RCC 7860 (cell line): ENCODE measurements at regions not wholly inside any gene's neighbourhood (a gene's known extent, or its start where the extent isn't known, plus 50 kb on each side); places are given as distances from the start of the nearest gene placed in this dataset.
"Not testable (repeated sequence)": the region's sequence is repeated elsewhere in the genome, so short reads cannot be mapped to it uniquely, and the experiment has no call there.

Experiments used
- DNase-seq: peaks from one replicate; pipeline ENCODE4 v3.0.0-alpha.2; 2015; ENCODE audit warnings: low spot score
- FAIRE-seq: peaks from 2 replicates; lab custom pipeline; 2012; peaks lifted over from hg19 to GRCh38; lab: Jason Lieb, UNC

GRCh38 chrX:122982521-122982920 is 201.6 kb upstream of the GRIA3 start:
- DNase-seq (no peak), FAIRE-seq (no peak)

DNA sequence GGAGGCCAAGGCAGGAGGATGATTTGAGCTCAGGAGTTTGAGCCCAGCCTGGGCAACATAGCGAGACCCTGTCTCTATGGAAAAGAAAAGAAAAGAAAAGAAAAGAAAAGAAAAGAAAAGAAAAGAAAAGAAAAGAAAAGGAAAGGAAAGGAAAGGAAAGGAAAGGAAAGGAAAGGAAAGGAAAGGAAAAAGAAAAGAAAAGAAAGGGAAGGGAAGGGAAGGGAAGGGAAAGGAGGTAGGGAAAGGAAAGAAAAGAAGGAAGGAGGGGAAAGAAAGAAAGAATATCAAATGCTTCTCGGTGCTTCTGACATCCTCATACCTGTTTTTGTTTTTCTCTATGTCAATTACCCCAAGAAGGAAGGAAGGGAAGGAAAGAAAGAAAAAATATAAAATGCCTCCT is 181.2 kb upstream of the GRIA3 start:
- not testable (repeated sequence) for FAIRE-seq, DNase-seq

- FAIRE-seq (no peak), DNase-seq (no peak)
These were observed 170.9 kb upstream of the GRIA3 start for GRCh38 chrX:123013141-123013540.

DNA sequence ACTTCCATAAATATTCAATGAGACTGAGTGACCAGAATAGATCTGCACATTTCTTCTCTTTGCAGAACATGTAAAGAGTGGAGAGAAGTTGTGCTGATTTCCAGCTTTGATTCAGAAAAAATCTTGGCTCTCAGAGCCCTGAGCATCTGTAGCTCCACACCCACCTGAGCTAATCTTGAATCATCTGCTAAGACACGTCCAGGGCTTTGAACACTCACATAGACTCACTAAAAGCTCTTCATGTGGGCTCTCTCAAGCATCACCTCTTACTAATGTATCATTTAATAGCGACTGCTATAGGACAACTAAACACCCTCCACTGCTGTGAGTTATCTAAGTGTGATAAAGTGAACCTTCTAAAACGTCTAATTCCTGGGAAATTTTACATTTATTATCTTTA is 147.7 kb upstream of the GRIA3 start:
- FAIRE-seq: no peak
- DNase-seq: no peak

- no peak for FAIRE-seq
- no peak for DNase-seq
These were observed 134.9 kb upstream of the GRIA3 start for GRCh38 chrX:123049071-123049625.

DNA sequence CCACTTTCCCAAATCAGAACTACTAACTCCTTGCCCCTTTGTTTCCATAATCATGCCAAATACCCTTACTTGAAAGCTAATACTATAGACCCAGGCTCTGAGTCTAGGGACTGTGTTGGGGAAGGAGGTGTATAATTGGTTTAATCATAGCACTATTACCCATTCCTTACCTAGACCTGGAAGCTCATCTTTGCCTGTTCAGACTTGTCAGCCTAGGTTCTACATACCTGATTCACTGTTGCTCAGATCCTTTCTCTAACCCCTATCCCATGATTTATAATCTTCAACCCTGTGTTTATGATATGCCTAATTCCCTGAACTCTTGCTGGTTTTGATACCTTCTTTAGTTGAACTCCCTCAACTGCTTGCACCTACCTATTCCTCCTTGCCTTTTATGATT is 123.1 kb upstream of the GRIA3 start:
- DNase-seq: no peak

GRCh38 chrX:123064053-123064452 is 120.0 kb upstream of the GRIA3 start:
- DNase-seq (no peak), FAIRE-seq (no peak)

More for the DNA sequence above, 123.1 kb upstream of the GRIA3 start:
- FAIRE-seq: no peak

- DNase-seq (no peak), FAIRE-seq (no peak)
These were observed 111.2 kb upstream of the GRIA3 start for GRCh38 chrX:123072686-123073385.

GRCh38 chrX:123075947-123076561 is 108.0 kb upstream of the GRIA3 start:
- DNase-seq (no peak), FAIRE-seq (no peak)

GRCh38 chrX:123077631-123078030 is 106.4 kb upstream of the GRIA3 start:
- no peak for FAIRE-seq
- no peak for DNase-seq

DNA sequence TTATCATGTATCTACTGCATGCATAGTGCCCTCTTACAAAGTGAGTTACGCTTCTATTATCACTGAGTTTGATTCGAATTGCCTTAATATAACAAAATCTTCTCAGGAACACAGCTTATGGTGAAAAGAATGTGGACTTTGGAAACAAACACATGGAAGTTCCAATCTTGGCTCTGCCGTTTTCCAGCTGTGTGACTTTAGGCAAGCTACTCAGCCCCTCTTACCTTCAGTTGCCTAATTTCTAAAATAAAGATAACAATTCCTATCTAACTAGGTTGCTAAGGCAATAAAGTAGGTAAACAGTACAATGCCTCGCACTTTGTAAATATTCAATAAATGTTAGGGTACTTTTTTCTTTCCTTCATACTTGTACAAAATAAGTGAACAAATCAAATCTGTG is 104.0 kb upstream of the GRIA3 start:
- DNase-seq (no peak), FAIRE-seq (no peak)

DNA sequence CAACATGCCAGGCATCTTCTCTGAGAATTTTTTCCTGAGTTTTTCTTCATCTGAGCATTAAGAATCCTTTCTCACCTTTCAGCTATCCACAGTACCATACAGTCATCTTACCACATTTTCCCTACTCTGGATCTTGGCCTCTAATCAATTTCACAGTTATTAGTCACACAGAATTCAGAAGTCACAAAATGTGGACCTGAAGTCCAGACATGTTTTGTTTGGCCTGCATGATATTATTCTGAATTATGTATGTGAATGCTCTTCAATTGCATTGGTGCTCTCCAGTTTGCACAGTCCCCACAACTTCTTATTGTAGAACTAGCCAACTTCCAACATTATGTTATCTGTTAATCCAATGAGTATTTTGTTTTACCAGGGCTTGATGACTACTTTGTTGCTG is 102.3 kb upstream of the GRIA3 start:
- FAIRE-seq (no peak), DNase-seq (no peak)

DNA sequence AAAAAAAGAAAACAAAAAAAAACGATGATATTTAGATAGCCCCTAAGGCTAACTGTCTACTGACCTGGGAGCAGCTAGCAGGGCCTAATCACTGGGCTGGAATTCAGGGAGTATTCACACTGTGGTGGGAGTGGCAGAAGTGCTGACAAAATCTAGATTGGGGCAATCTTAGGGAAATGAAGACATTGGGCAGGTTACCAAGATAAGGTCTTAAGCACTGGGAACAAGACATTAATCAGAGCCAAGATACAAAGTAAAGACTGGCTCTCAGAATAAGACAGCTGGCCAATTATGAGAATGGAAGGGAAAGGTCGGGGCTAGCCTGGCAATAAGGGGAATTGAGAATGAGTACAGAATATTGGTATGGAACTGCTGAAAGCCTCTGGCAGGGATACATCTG is 100.2 kb upstream of the GRIA3 start:
- FAIRE-seq (no peak), DNase-seq (no peak)

DNA sequence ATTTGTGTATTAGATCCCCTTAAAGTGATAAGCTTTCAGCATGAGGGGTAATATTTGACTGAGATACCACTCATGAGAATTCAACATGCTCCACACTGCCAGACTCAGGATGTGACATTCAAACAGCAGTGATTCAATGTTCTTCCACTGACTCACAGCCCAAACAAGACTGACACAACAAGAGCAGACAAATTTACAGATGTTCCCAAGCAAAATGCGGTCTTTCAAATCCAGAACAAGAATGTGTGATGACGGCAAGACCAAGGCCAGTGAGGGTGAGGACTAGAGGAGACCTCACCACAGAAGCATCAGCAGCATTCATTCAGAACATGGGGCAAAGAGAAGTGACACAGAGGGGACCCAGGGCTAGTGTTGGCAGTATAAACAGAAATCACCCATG is 99.3 kb upstream of the GRIA3 start:
- FAIRE-seq: peak; percentile 69
- DNase-seq: peak; percentile 22

DNA sequence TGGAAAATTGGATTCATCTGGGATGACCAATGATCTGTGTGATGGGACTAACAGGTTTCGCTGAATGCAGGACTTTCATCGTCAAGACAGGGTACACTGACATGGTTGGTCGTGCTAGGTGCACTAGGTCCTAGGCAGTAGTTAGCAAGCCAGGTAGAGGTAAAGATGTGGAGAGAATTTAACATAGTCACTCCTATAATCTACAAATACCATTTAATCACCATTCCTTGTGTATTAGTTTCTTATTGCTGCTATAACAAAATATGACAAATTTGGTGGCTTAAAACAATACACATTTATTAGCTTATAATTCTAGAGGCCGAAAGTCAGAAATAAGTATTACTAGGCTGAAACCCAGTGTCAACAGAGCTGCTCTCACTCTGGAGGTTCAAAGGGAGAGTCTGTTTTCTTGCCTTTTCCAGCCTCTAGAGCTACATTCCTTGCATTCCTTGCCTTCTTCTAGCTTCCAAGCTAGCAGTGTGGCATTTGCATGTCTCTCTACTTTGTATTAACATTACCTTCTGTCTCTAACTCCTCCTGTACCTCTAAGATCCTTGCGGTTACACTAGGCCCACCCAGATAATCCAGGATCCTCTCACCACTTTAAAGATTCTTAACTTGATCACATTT is 98.7 kb upstream of the GRIA3 start:
- DNase-seq: no peak
- FAIRE-seq: no peak

- DNase-seq (no peak), FAIRE-seq (no peak)
These were observed 97.3 kb upstream of the GRIA3 start for GRCh38 chrX:123086768-123087167.

GRCh38 chrX:123087326-123087725 is 96.8 kb upstream of the GRIA3 start:
- peak; percentile 29 for DNase-seq
- peak; percentile 90 for FAIRE-seq

GRCh38 chrX:123088331-123088730 is 95.7 kb upstream of the GRIA3 start:
- no peak for DNase-seq
- FAIRE-seq: no peak

GRCh38 chrX:123088930-123089329 is 95.1 kb upstream of the GRIA3 start:
- DNase-seq (no peak), FAIRE-seq (no peak)

DNA sequence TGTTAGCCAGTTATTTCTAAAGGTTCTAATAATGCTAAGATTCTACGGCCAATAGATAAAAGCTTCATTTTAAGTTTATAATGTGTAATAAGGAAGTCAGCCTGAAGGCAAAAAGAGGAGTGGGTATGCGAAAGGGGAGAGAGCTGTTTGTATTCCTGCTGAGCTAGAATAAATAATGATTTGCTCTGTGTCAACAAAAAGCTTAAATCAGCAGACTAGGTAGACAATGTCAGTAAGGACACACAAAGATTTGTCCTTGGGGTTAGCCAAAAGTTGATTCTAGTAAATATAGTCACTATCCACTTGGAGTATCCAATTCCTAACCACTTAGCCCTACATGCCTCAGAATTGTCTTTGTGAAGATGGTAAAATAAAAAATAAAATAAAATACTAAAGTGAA is 90.3 kb upstream of the GRIA3 start:
- DNase-seq (no peak), FAIRE-seq (no peak)

DNA sequence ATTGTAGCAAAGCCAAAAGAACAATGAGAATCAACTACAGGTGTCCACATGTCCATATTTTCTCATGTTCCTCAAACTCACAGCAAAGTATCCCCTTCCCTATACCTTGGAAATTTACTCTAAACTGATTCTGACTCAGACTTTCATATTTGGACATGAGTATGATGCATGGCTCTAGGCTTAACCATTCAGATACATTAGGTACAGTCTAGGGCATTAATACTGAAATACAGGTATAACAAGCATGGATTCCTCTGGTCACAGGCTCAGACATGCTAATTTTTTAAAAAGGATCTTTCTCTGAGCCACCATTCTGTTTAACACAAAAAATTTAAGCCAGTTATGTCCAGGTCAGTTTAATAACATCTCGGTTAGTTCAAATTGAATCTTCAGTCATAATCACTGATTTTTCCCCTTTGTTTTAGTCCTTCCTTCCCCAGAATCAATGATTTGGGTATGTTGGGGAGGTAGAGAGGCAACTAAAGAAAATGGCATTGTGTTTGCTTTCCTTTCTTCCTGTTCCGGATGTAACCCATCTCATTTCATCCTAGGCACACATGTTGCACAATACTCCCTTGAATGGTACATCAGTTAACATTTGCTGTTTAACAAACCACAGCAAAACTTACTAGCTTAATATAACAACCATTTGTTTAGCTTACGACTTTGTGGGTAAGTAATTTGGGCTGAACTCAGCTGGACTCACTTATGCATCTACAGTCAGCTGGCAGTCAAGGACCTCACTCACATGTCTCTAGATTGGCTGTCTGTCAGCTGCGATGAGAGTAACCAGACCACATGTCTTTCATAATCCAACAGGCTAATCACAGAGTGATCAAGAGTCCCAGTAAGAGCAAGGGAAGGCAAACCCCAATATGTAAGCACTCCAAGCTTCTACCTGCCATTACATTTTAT is 75.3 kb upstream of the GRIA3 start:
- FAIRE-seq (no peak), DNase-seq (no peak)
